SK-N-SH (cell line): ENCODE measurements at regions not wholly inside any gene's neighbourhood (a gene's known extent, or its start where the extent isn't known, plus 50 kb on each side); places are given as distances from the start of the nearest gene placed in this dataset.

Experiments used
- CTCF ChIP-seq: fragments of 200-600 bp; sonication (generic); IDR thresholded peaks from 2 replicates; pipeline ENCODE4 v1.6.1; 2017; ENCODE audit warnings: antibody characterized with exemption, mild to moderate bottlenecking, moderate library complexity
- GABPA ChIP-seq: IDR thresholded peaks from 2 replicates; pipeline ENCODE4 v1.4.0; 2012; ENCODE audit warnings: low read depth, mild to moderate bottlenecking
- RAD21 ChIP-seq: IDR thresholded peaks from 2 replicates; pipeline ENCODE4 v1.6.1; 2012; ENCODE audit warnings: mild to moderate bottlenecking, low read length
- REST ChIP-seq: IDR thresholded peaks from 2 replicates; pipeline ENCODE4 v1.6.1; 2012; ENCODE audit warnings: mild to moderate bottlenecking, low read depth, low read length, moderate library complexity

DNA sequence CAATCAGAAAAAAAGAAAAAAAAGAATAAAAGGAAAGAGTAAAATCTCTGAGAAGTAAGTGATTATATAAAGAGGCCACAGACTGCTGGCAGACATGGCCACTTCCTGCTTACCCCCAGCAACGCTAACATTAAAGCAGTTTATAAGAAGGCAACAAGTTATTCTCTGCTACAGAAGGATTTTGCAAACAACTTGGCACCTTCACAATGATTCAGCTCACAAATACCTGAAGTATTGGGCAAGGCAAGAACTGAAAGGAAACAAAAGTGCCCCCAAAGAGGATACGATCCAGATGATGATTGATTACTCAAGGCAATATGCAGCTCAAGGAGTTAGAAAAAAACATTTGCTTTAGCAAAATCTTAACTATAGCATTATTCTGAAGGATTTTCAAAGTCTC, 718.8 kb downstream of the KLHL13 start:
- TF ChIP-seq REST: no peak
- TF ChIP-seq CTCF: no peak
- TF ChIP-seq RAD21: no peak
- TF ChIP-seq GABPA: no peak
